ENCODE measurements at regions not wholly inside any gene's neighbourhood (a gene's known extent, or its start where the extent isn't known, plus 50 kb on each side); places are given as distances from the start of the nearest gene placed in this dataset.

DNA sequence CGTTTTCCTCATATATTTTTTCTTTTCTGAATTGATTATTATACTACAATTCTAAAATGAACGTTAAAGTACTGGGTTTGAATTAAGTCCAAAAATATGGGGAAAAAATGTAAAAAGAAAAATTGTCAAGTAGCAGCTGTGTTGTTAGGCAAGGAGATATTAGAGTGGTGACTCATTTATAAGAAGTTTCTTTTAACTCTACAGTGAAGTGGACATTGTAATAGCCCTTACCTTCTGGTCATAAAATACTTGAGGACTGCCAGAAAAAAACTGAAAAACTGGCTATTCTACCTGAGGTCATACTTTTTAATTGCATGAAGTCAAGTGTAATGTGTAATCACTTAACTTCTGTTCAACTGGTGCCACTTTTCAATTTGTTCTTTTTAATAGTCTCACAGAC is 523.1 kb upstream of the TSPY4 start:
- FAIRE-seq (no peak), DNase-seq (no peak), ATAC-seq (no peak)
- 35% methylated on average over 2 of the region's 2 CpGs; no CpG with 5 or more reads in 1 of the 2 donors for WGBS, 2 donors
- Histone ChIP-seq H3K36me3 (no peaks in the 10 kb centered on the region), H3K4me1 (no peaks in the 10 kb centered on the region), H3K27me3 (no peaks in the 10 kb centered on the region), H3K27ac (no peak overlapping the region), H3K9me3 (no peaks in the 10 kb centered on the region), H3K4me3 (no peak overlapping the region)
- intact Hi-C loops (cut with DNase I) = no loop called here
- TF ChIP-seq, protein P1, sequence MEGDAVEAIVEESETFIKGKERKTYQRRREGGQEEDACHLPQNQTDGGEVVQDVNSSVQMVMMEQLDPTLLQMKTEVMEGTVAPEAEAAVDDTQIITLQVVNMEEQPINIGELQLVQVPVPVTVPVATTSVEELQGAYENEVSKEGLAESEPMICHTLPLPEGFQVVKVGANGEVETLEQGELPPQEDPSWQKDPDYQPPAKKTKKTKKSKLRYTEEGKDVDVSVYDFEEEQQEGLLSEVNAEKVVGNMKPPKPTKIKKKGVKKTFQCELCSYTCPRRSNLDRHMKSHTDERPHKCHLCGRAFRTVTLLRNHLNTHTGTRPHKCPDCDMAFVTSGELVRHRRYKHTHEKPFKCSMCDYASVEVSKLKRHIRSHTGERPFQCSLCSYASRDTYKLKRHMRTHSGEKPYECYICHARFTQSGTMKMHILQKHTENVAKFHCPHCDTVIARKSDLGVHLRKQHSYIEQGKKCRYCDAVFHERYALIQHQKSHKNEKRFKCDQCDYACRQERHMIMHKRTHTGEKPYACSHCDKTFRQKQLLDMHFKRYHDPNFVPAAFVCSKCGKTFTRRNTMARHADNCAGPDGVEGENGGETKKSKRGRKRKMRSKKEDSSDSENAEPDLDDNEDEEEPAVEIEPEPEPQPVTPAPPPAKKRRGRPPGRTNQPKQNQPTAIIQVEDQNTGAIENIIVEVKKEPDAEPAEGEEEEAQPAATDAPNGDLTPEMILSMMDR (IDR thresholded peaks at IDR 0.05) = no peak

GRCh38 chrY:8815616-8816015 is 521.6 kb upstream of the TSPY4 start:
- ATAC-seq (no peak), FAIRE-seq (no peak), DNase-seq (no peak)
- Histone ChIP-seq H3K27ac (no peak overlapping the region), H3K9me3 (no peaks in the 10 kb centered on the region), H3K4me3 (no peak overlapping the region), H3K36me3 (no peaks in the 10 kb centered on the region), H3K4me1 (no peaks in the 10 kb centered on the region), H3K27me3 (no peaks in the 10 kb centered on the region)
- intact Hi-C loops (cut with DNase I) = no loop called here
- TF ChIP-seq, protein P1 (IDR thresholded peaks at IDR 0.05) = no peak
- 23% methylated on average over 1 of the region's 1 CpG; no CpG with 5 or more reads in 1 of the 2 donors for WGBS, 2 donors

DNA sequence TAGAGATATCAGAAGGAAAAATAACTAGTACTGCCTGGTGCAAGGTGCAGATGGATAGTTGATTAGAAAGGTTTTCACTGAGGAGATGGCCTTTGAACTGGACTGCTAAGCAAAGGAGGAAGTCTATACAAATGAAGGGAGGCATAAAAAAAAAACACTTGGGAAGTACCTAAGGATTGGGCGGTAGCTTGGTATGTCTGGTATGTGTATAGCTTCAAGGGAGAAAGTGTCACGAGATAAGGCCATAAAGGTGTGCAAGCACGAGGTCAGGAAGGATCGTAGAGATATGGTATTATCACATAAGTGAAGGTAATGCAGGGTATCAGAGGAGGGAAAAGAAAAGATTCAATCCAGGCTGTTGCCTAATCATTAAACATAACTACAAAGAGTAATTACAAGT is 517.2 kb upstream of the TSPY4 start:
- ATAC-seq (no peak), FAIRE-seq (no peak), DNase-seq (no peak)
- H3K36me3 ChIP-seq = no peaks in the 10 kb centered on the region
- no peaks in the 10 kb centered on the region for H3K27me3 ChIP-seq
- TF ChIP-seq, protein P1 (IDR thresholded peaks at IDR 0.05) = no peak
- H3K4me1 ChIP-seq = no peaks in the 10 kb centered on the region
- H3K4me3 ChIP-seq = no peak overlapping the region
- H3K9me3 ChIP-seq = no peaks in the 10 kb centered on the region
- 30% methylated on average over 4 of the region's 4 CpGs; no CpG with 5 or more reads in 1 of the 2 donors for WGBS, 2 donors
- intact Hi-C loops (cut with DNase I) = no loop called here
- H3K27ac ChIP-seq = no peak overlapping the region

- intact Hi-C loops (cut with DNase I) = no loop called here
- no peaks in the 10 kb centered on the region for H3K36me3 ChIP-seq
- TF ChIP-seq, protein P1 (IDR thresholded peaks at IDR 0.05) = no peak
- FAIRE-seq (no peak), ATAC-seq (no peak), DNase-seq (no peak)
- whole genome bisulfite sequencing, 2 donors = 41% methylated on average over 1 of the region's 1 CpG; no CpG with 5 or more reads in 1 of the 2 donors
- H3K27me3 ChIP-seq = no peaks in the 10 kb centered on the region
- no peaks in the 10 kb centered on the region for H3K9me3 ChIP-seq
- no peak overlapping the region for H3K4me3 ChIP-seq
- no peaks in the 10 kb centered on the region for H3K4me1 ChIP-seq
- no peak overlapping the region for H3K27ac ChIP-seq
Observed at GRCh38 chrY:8821106-8821505, 516.2 kb upstream of the TSPY4 start.

DNA sequence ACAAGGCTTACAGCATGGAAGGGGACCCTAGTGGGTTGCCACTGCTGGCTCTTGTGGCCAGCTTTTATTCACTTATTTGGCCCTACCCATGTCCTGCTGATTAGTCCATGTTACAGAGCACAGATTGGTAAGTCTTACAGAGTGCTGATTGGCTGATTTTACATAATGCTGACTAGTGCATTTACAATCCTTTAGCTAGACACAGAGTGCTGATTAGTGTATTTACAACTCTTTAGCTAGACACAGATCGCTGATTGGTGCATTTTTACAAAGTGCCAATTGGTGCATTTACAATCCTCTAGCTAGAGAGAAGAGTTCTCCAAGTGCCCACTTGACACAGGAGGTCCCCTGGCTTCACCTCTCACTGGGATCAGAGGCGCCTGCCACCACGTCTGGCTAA is 485.0 kb upstream of the TSPY4 start:
- FAIRE-seq = no peak
- TF ChIP-seq, protein P1 (IDR thresholded peaks at IDR 0.05) = no peak

More for the DNA sequence above, 485.0 kb upstream of the TSPY4 start:
- DNase-seq (no peak), ATAC-seq (no peak)
- intact Hi-C loops (cut with DNase I) = no loop called here
- Histone ChIP-seq H3K4me3 (no peak overlapping the region), H3K4me1 (no peaks in the 10 kb centered on the region), H3K27ac (no peak overlapping the region), H3K9me3 (no peaks in the 10 kb centered on the region), H3K27me3 (no peaks in the 10 kb centered on the region), H3K36me3 (no peaks in the 10 kb centered on the region)
- WGBS, 2 donors = 69% methylated on average over 3 of the region's 3 CpGs; no CpG with 5 or more reads in 1 of the 2 donors

Data from pancreas (tissue), 10 donors.